ENCODE measurements at regions not wholly inside any gene's neighbourhood (a gene's known extent, or its start where the extent isn't known, plus 50 kb on each side); places are given as distances from the start of the nearest gene placed in this dataset.

GRCh38 chr6:42505385-42505718, 53.6 kb upstream of the TRERF1 start:
- H3K9me3 ChIP-seq, result peaks cover 0 to 5% (median 0%) of the 10 kb centered on the region in 12 donors
- no peak overlapping the region for H3K4me3 ChIP-seq
- DNase-seq (no peak), ATAC-seq (no peak)
- no peak overlapping the region for H3K27ac ChIP-seq
- TF ChIP-seq CTCF (IDR thresholded peaks at IDR 0.05) (no peak), POLR2A (IDR thresholded peaks at IDR 0.05) (no peak)
- no peaks in the 10 kb centered on the region for H3K27me3 ChIP-seq
- WGBS, 4 donors, result 45 to 59% (median 47%) methylated on average over 1 of the region's 1 CpG
- intact Hi-C loops (cut with DNase I), result loop anchor here in 1 of 10 donors (10.0 kb wide), 1 partner anchor 121 kb away; no protein-coding TSS in a partner anchor
- H3K36me3 ChIP-seq, result no peaks in the 10 kb centered on the region
- no peaks in the 10 kb centered on the region for H3K4me1 ChIP-seq

GRCh38 chr6:42503894-42504293, 52.2 kb upstream of the TRERF1 start:
- H3K27me3 ChIP-seq, result no peaks in the 10 kb centered on the region
- no peaks in the 10 kb centered on the region for H3K4me1 ChIP-seq
- ATAC-seq (no peak), DNase-seq (no peak)
- H3K36me3 ChIP-seq, result no peaks in the 10 kb centered on the region
- intact Hi-C loops (cut with DNase I), result loop anchor here in 1 of 10 donors (10.0 kb wide), 1 partner anchor 119 kb away; no protein-coding TSS in a partner anchor
- H3K4me3 ChIP-seq, result no peak overlapping the region
- 89 to 94% (median 93%) methylated on average over 3 of the region's 3 CpGs for WGBS, 4 donors
- H3K27ac ChIP-seq, result no peak overlapping the region
- no peak for TF ChIP-seq POLR2A (IDR thresholded peaks at IDR 0.05)
- TF ChIP-seq CTCF (IDR thresholded peaks at IDR 0.05), result no peak
- peaks cover 0 to 5% (median 0%) of the 10 kb centered on the region in 12 donors for H3K9me3 ChIP-seq

GRCh38 chr6:42502990-42503389, 51.3 kb upstream of the TRERF1 start:
- no peaks in the 10 kb centered on the region for H3K36me3 ChIP-seq
- no peaks in the 10 kb centered on the region for H3K27me3 ChIP-seq
- ATAC-seq (no peak), DNase-seq (no peak)
- no peaks in the 10 kb centered on the region for H3K4me1 ChIP-seq
- intact Hi-C loops (cut with DNase I), result loop anchor here in 1 of 10 donors (10.0 kb wide), 1 partner anchor 118 kb away; no protein-coding TSS in a partner anchor
- H3K27ac ChIP-seq, result no peak overlapping the region
- H3K9me3 ChIP-seq, result peaks cover 0 to 5% (median 0%) of the 10 kb centered on the region in 12 donors
- 86 to 92% (median 91%) methylated on average over 3 of the region's 3 CpGs for WGBS, 4 donors
- TF ChIP-seq POLR2A (IDR thresholded peaks at IDR 0.05) (no peak), CTCF (IDR thresholded peaks at IDR 0.05) (no peak)
- no peak overlapping the region for H3K4me3 ChIP-seq

- intact Hi-C loops (cut with DNase I), result loop anchor here in 1 of 10 donors (10.0 kb wide), 1 partner anchor 117 kb away; no protein-coding TSS in a partner anchor
- no peak for ATAC-seq
Observed at GRCh38 chr6:42502127-42502526, 50.4 kb upstream of the TRERF1 start.

More at GRCh38 chr6:42502127-42502526, 50.4 kb upstream of the TRERF1 start:
- H3K27me3 ChIP-seq, result no peaks in the 10 kb centered on the region
- H3K4me1 ChIP-seq, result no peaks in the 10 kb centered on the region
- H3K36me3 ChIP-seq, result no peaks in the 10 kb centered on the region
- no peak overlapping the region for H3K27ac ChIP-seq
- DNase-seq, result no peak
- H3K4me3 ChIP-seq, result no peak overlapping the region
- no peak for TF ChIP-seq CTCF (IDR thresholded peaks at IDR 0.05)
- TF ChIP-seq POLR2A (IDR thresholded peaks at IDR 0.05), result no peak
- WGBS, 4 donors, result 77 to 85% (median 79%) methylated on average over 1 of the region's 1 CpG
- H3K9me3 ChIP-seq, result peaks cover 0 to 8% (median 0%) of the 10 kb centered on the region in 12 donors
